Retina (tissue), 1 donor: ENCODE measurements at regions not wholly inside any gene's neighbourhood (a gene's known extent, or its start where the extent isn't known, plus 50 kb on each side); places are given as distances from the start of the nearest gene placed in this dataset.
"Not testable (repeated sequence)": the region's sequence is repeated elsewhere in the genome, so short reads cannot be mapped to it uniquely, and the experiment has no call there.

Source experiments
- DNase-seq: peaks from one replicate; pipeline ENCODE4 v3.0.0-alpha.2; 2016

DNA sequence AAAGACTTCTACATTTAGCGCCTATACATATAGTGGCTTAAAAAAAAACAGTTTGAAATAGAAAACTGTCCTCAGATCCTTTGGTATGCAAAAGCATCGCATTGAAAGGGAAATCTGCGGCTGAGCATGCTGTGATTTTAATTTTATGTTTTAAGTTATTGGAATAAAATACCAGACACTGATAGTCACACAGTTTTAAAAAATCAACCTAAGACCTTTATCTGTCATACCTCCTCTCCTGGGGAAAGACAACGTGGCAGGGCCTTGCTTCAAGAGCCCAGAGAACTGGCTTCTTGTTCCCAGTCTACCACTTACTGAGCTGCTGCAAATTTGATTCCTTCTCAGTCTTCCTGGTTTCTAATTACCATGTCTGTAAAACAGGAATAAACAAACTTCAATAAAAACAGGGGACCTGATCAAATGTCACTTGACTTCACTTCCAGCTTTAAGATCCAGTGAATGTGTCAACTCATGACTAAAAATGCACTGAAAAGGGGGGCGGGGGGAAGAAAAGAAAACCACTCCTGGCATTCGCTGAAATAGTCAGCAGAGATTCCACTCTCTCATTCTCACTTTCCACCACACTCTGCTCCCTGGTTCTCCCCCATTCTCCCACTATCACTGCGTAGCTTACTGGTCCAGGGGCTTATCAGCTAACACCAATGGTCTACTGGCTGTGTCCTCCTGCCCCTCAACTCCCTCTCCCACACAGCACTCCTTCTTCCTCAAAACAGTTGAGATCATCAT is 494.7 kb upstream of the MARCKS start:
- DNase-seq: no peak

GRCh38 chr6:113363048-113363798 is 493.9 kb upstream of the MARCKS start:
- no peak for DNase-seq

- DNase-seq: no peak
These were observed 493.3 kb upstream of the MARCKS start for GRCh38 chr6:113363866-113364265.

DNA sequence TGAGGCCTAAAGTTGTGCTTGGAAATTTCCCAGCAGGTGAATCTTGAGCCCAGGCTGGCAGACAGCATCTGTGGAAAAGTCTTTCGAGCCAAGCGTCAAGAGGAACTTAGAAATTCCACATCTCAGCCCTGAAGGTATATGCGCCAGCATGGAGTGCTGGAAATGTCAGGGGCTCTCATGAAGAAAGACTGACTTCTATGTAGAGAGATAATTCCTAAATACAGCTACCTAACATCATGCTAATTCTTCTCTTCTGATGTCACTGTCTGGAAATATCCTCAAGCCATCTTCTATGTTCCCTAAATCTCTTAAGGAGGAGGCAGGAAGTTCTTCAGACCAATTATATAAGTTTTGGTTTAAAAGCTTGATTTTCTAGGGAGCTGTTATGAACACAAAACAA is 492.4 kb upstream of the MARCKS start:
- no peak for DNase-seq

DNA sequence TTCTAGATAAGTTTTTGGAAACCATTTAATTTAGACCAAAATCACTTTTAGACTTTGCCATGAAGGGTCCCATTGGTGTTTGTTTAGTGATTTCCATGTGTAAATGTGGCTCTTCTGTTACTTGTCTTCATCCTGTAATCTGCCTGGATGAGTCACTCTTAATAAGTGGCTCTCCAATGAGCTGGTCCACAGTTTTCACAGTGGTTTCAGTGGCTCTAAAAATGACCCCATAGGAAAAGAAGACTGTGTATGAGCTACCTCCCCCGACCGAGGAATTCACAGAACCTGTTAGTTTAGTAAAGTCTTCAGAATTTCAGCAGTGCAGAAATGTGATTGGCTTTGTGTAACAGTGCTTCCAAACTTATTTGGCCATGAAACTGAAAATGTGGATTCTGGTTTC is 492.0 kb upstream of the MARCKS start:
- DNase-seq: no peak

GRCh38 chr6:113366505-113366904 is 490.6 kb upstream of the MARCKS start:
- DNase-seq: no peak

- no peak for DNase-seq
These were observed 486.3 kb upstream of the MARCKS start for GRCh38 chr6:113370508-113371502.

- DNase-seq: not testable (repeated sequence)
These were observed 481.7 kb upstream of the MARCKS start for GRCh38 chr6:113375466-113375865.

- DNase-seq: no peak
These were observed 480.9 kb upstream of the MARCKS start for GRCh38 chr6:113375950-113376846.

- DNase-seq: no peak
These were observed 480.3 kb upstream of the MARCKS start for GRCh38 chr6:113376847-113377165.

GRCh38 chr6:113377362-113377942 is 479.7 kb upstream of the MARCKS start:
- no peak for DNase-seq

DNA sequence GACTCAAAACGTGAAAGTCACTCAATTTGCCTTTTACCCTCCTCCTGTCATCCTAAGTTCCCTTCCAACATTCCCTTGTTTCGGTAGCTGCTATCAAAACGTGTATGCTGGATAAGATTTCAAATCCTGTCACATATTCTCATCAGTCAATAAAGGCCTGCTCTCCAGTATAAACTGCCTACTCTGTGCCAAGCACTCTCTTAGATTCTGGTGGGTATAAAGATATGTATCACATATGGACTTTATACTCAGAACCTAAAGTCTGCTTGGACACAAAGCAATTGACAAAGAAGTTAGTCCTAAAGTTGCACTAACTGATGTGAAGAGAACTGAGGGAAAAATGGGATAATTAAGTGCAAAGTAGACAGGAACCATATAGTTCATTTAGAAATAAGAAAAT is 476.6 kb upstream of the MARCKS start:
- DNase-seq: no peak

DNA sequence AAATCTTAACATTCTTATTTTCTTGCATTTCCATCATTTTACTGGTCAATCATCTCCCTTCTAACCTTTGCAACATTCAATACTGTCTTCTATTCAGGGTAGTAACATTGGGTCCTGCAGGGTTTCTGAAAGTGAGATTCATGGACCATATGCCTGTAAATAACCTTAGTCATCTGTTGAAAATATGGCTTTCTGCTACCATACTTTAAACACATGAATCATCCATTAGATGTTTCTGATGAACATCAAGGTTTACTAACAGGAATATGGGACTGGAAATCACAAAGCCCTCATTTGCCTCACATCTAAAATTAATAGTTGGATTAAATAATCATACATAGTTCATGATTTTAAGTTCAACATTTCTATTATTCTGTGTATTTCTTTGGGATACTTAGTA is 475.9 kb upstream of the MARCKS start:
- DNase-seq: no peak

GRCh38 chr6:113381959-113382358 is 475.2 kb upstream of the MARCKS start:
- no peak for DNase-seq

GRCh38 chr6:113383701-113384100 is 473.4 kb upstream of the MARCKS start:
- no peak for DNase-seq

DNA sequence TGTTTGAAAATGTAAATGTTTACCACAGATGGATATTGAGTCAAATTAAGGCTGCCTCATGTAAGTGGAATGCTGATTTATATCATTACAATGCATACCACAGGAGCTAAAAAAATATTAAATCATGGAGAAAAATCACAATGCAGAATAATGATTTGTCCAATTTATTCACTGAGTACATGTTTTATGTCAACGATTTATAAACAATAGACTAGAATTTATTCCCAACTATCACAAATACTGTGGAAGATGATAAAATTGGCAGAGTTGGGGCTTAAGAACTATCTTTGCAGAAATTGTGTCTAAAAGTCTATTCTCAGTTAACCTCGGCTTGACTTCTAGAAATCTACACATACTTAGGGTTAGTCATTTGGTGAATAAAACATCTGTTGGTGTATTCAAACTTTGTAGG is 472.1 kb upstream of the MARCKS start:
- no peak for DNase-seq

DNA sequence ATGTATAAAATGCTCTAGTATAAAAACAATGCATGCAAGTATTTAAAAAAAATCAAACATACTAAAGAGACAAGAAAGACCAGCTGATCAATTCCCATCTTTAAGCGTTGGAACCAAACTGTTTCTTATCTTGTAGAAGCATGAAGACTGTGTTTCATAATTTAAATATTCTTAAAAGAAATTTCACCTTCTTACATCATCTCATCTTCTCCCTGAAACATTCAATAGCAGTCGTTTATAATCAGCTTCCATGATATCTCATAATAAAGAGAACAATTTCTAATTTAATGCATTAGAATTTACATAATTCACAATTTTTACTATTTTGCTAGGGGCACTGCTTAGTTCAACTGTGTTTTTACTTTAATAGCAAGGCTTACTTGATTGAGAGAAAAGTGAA is 468.1 kb upstream of the MARCKS start:
- no peak for DNase-seq

DNA sequence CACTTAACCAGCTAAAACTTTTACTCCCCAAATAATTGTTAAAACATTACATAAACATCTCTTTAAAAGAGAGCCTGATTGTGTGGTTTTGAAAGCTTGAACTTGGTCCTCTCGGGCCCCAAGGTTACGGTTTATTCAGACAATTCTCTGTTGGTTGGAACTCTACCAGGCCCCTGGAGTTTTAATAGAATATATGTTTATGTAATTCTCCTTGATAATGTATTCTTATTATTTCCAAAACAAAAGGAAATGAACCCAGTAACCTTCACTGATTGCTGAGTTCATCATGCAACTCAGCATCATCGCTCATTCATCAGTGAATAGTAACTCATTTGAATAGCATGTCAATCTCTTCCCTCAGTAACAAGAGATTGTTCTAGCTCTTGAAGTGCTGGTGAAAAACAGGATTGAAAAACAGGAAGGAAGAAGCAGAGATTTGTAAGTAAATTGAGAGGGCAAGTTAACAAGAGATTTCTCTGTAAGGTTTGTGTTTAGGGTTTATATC is 464.5 kb upstream of the MARCKS start:
- no peak for DNase-seq

GRCh38 chr6:113394216-113394615 is 462.9 kb upstream of the MARCKS start:
- DNase-seq: no peak

DNA sequence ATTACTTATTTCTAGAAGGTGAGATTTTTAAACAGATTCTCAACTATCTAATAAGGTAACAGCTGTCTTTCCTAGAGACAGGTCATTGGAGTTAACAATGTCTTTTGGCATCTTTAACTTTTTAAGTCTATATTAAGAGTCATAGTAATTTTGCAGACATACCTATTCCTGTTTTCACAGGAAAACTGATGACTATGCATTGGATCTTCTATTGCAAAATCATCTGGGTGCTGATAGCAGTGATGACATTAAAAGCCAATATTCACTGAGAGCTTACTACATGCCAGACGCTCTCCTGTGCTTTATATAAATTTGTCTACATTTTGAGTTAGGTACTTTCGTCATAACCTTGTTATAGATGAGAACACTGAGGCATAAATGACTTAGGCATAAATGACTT is 462.4 kb upstream of the MARCKS start:
- DNase-seq: no peak

DNA sequence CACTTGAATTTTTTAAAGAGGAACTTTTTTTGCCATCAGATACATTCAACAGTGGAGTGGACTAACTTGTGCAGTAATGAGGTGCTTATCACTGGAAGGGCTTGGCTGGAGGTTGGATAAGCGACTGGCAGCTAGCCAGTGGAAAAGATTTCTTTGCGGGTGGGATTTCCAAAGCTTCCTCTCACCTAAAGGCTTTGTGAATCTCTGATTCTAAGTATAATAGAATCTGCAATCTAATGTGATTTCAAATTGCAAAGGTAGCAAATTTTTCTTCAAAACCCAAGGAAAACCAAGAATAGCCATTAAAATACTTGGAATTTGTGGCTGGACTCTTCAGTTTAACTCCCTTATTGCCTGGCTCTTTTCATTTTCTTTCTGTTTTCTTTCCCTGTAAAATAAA is 460.4 kb upstream of the MARCKS start:
- no peak for DNase-seq

DNA sequence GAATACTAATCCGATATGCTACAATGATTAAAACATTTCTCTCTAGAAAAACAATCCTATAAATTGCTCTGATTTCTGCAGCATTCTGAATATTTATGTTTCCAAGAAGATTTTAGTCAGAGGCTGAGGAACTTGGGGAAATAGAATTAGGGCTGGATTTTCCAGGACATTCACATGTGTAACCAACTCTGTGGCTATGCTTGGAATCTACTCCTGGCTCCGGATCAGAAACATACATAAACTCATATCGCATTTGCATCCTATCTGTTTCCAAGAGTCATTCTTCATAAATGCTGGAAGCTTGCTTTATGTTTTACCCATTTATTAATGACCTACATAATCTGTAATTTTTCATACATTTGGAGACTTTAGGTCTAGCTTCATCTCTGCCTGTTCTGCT is 459.9 kb upstream of the MARCKS start:
- DNase-seq: no peak
